ENCODE measurements at regions not wholly inside any gene's neighbourhood (a gene's known extent, or its start where the extent isn't known, plus 50 kb on each side); places are given as distances from the start of the nearest gene placed in this dataset.
"Not testable (repeated sequence)": the region's sequence is repeated elsewhere in the genome, so short reads cannot be mapped to it uniquely, and the experiment has no call there.

GRCh38 chrX:122087341-122087740 lies 1039.9 kb downstream of the GLUD2 start:
- DNase-seq: no peak

GRCh38 chrX:122091571-122091970 lies 1044.2 kb downstream of the GLUD2 start:
- DNase-seq: no peak

GRCh38 chrX:122092360-122092759 lies 1045.0 kb downstream of the GLUD2 start:
- DNase-seq: no peak

GRCh38 chrX:122092978-122093377 lies 1045.6 kb downstream of the GLUD2 start:
- DNase-seq: no peak

GRCh38 chrX:122094611-122095010 lies 1047.2 kb downstream of the GLUD2 start:
- peak; percentile 1 for DNase-seq

GRCh38 chrX:122113376-122113775 lies 1066.0 kb downstream of the GLUD2 start:
- peak; percentile 54 for DNase-seq

GRCh38 chrX:122113896-122114295 lies 1066.5 kb downstream of the GLUD2 start:
- no peak for DNase-seq

GRCh38 chrX:122115604-122116003 lies 1068.2 kb downstream of the GLUD2 start:
- no peak for DNase-seq

- DNase-seq: peak; percentile 64
Measured at GRCh38 chrX:122119361-122119760, 1064.7 kb upstream of the GRIA3 start.

GRCh38 chrX:122122274-122122673 lies 1061.8 kb upstream of the GRIA3 start:
- no peak for DNase-seq

GRCh38 chrX:122133478-122133877 lies 1050.6 kb upstream of the GRIA3 start:
- DNase-seq: no peak

- no peak for DNase-seq
Measured at GRCh38 chrX:122134291-122134690, 1049.8 kb upstream of the GRIA3 start.

- no peak for DNase-seq
Measured at GRCh38 chrX:122135070-122135469, 1049.0 kb upstream of the GRIA3 start.

- not testable (repeated sequence) for DNase-seq
Measured at GRCh38 chrX:122140219-122140618, 1043.9 kb upstream of the GRIA3 start.

- DNase-seq: no peak
Measured at GRCh38 chrX:122154019-122154418, 1030.1 kb upstream of the GRIA3 start.

- DNase-seq: no peak
Measured at GRCh38 chrX:122168241-122168640, 1015.8 kb upstream of the GRIA3 start.

GRCh38 chrX:122184791-122185190 lies 999.3 kb upstream of the GRIA3 start:
- no peak for DNase-seq

GRCh38 chrX:122187069-122187713 lies 996.9 kb upstream of the GRIA3 start:
- DNase-seq: no peak

- DNase-seq: no peak
Measured at GRCh38 chrX:122188751-122189150, 995.3 kb upstream of the GRIA3 start.

GRCh38 chrX:122196343-122196742 lies 987.7 kb upstream of the GRIA3 start:
- no peak for DNase-seq

GRCh38 chrX:122203399-122203798 lies 980.7 kb upstream of the GRIA3 start:
- no peak for DNase-seq

- no peak for DNase-seq
Measured at GRCh38 chrX:122218666-122219065, 965.4 kb upstream of the GRIA3 start.

GRCh38 chrX:122219226-122219625 lies 964.9 kb upstream of the GRIA3 start:
- no peak for DNase-seq

GRCh38 chrX:122219735-122220134 lies 964.3 kb upstream of the GRIA3 start:
- no peak for DNase-seq

- no peak for DNase-seq
Measured at GRCh38 chrX:122220644-122221373, 963.3 kb upstream of the GRIA3 start.
